GM12892 (cell line): ENCODE measurements at regions not wholly inside any gene's neighbourhood (a gene's known extent, or its start where the extent isn't known, plus 50 kb on each side); places are given as distances from the start of the nearest gene placed in this dataset.

Source experiments
- POLR2A ChIP-seq: IDR thresholded peaks from 2 replicates; pipeline ENCODE4 v1.6.1; 2011; ENCODE audit warnings: low read depth, low read length, control low read depth
- POLR2AphosphoS5 ChIP-seq: IDR thresholded peaks from 2 replicates; pipeline ENCODE4 v1.6.1; 2011; ENCODE audit warnings: low read depth, low read length, control low read depth

DNA sequence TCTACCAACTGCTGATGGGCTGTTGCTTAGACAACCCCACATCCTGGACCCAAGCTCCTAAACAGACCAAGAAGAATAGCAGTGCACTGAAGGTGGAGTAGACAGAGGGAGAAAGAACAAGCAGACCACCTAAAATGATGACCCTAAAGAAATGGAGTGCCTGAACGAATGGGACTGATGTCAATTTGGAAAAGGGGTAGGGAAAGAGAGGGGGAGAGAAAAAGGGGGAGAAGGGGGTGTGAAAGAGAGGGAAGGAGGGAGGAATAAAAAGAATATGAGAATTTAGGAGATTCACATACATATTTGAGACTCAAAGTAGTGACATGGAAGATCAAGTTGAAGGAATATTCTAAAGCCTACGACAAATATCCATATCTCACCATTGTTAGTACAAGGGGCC, 144.4 kb upstream of the DUSP10 start:
- TF ChIP-seq POLR2A (no peak), POLR2AphosphoS5 (no peak)
